ENCODE measurements at regions not wholly inside any gene's neighbourhood (a gene's known extent, or its start where the extent isn't known, plus 50 kb on each side); places are given as distances from the start of the nearest gene placed in this dataset.

DNA sequence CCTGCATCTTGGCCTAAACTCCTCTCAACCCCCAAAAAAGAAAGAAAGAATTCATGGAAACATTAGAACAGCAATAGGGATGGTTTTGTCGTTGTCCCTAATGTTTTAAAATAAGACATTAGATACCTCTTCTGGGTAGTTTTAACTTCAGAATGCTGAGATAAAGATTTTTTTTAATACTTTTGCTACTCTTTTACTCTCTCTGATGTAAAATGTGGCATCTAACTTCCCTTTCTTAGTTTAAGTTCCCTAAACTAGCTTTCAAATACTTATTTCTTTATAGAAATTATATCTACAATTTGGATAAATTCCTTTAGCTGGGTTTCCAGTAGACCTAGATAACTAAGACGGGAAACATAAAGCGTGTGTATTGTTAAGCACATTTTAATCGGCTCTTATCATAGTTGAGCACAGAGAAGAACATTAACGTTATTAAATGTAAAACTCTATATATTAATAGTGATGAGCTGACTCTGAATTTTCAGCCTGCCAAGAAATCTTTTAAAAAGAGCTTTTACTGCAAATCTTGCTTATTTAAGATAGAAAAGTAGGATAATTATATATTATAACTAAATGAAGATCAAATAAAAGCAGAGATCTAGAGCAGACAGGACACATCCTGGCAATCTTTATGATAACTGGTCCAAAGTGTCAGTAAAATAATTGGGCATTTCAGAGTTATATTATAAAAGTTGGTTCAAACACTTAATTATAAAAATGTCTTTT is 183.2 kb downstream of the CYB561 start:
- TF ChIP-seq MAZ (CRISPR knock-in tag; conservative IDR thresholded peaks at IDR 0.05 in 1 of 2, IDR thresholded peaks at IDR 0.05 in 1 of 2) (no peak), ZNF184 (CRISPR knock-in tag; IDR thresholded peaks at IDR 0.05) (no peak), KDM5B (IDR thresholded peaks at IDR 0.05; ENCODE audit: insufficient replicate concordance, low read depth, low read length) (no peak), RBBP5 (IDR thresholded peaks at IDR 0.05; ENCODE audit: borderline replicate concordance, insufficient read depth, low read length, poor library complexity, severe bottlenecking) (no peak), SRSF3 (IDR thresholded peaks at IDR 0.05; ENCODE audit: insufficient read depth, low read length) (no peak), RFX7 (CRISPR knock-in tag; IDR thresholded peaks at IDR 0.05) (no peak)
- TF ChIP-seq, protein P1, sequence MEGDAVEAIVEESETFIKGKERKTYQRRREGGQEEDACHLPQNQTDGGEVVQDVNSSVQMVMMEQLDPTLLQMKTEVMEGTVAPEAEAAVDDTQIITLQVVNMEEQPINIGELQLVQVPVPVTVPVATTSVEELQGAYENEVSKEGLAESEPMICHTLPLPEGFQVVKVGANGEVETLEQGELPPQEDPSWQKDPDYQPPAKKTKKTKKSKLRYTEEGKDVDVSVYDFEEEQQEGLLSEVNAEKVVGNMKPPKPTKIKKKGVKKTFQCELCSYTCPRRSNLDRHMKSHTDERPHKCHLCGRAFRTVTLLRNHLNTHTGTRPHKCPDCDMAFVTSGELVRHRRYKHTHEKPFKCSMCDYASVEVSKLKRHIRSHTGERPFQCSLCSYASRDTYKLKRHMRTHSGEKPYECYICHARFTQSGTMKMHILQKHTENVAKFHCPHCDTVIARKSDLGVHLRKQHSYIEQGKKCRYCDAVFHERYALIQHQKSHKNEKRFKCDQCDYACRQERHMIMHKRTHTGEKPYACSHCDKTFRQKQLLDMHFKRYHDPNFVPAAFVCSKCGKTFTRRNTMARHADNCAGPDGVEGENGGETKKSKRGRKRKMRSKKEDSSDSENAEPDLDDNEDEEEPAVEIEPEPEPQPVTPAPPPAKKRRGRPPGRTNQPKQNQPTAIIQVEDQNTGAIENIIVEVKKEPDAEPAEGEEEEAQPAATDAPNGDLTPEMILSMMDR (IDR thresholded peaks at IDR 0.05 in 2 of 3, conservative IDR thresholded peaks at IDR 0.05 in 1 of 3; ENCODE audit: insufficient read depth in 2 of 3, low read depth in 1 of 3, low read length in 3 of 3): no peak
- TF ChIP-seq, protein P2, sequence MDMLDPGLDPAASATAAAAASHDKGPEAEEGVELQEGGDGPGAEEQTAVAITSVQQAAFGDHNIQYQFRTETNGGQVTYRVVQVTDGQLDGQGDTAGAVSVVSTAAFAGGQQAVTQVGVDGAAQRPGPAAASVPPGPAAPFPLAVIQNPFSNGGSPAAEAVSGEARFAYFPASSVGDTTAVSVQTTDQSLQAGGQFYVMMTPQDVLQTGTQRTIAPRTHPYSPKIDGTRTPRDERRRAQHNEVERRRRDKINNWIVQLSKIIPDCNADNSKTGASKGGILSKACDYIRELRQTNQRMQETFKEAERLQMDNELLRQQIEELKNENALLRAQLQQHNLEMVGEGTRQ (CRISPR knock-in tag; IDR thresholded peaks at IDR 0.05): no peak
- TF ChIP-seq, protein P3, sequence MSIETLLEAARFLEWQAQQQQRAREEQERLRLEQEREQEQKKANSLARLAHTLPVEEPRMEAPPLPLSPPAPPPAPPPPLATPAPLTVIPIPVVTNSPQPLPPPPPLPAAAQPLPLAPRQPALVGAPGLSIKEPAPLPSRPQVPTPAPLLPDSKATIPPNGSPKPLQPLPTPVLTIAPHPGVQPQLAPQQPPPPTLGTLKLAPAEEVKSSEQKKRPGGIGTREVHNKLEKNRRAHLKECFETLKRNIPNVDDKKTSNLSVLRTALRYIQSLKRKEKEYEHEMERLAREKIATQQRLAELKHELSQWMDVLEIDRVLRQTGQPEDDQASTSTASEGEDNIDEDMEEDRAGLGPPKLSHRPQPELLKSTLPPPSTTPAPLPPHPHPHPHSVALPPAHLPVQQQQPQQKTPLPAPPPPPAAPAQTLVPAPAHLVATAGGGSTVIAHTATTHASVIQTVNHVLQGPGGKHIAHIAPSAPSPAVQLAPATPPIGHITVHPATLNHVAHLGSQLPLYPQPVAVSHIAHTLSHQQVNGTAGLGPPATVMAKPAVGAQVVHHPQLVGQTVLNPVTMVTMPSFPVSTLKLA (conservative IDR thresholded peaks at IDR 0.05): no peak
